ENCODE measurements at regions not wholly inside any gene's neighbourhood (a gene's known extent, or its start where the extent isn't known, plus 50 kb on each side); places are given as distances from the start of the nearest gene placed in this dataset.

- no peak for TF ChIP-seq CTCF (IDR thresholded peaks at IDR 0.05)
- TF ChIP-seq POLR2A (IDR thresholded peaks at IDR 0.05) = no peak
Measured at GRCh38 chr1:82162486-82163420, 362.0 kb downstream of the ADGRL2 start.
